Adrenal gland (tissue), 9 donors: ENCODE measurements at regions not wholly inside any gene's neighbourhood (a gene's known extent, or its start where the extent isn't known, plus 50 kb on each side); places are given as distances from the start of the nearest gene placed in this dataset.

Experiments
- DNase-seq, 7 donors: peaks; one replicate each; pipeline ENCODE4 v3.0.0-alpha.2; 2019 to 2020
- H3K27ac ChIP-seq, 5 donors: fragments of 200-600 bp; sonication (generic) in 4 of 5; 1 replicate in 3 of 5; 2 replicates in 2 of 5; pipeline versions ENCODE4 v1.5.1 to v1.8.0; 2016 to 2020; ENCODE audit warnings: mild to moderate bottlenecking in 1 of 5
- H3K27me3 ChIP-seq: fragments of 200-600 bp; 2 replicates; pipeline ENCODE4 v1.8.0; 2021
- H3K36me3 ChIP-seq, 2 donors: fragments of 200-600 bp; replicated peaks in 1 of 2; 1 replicate in 1 of 2; 2 replicates in 1 of 2; pipeline versions ENCODE4 v1.5.1 to v1.8.0; 2018 to 2022
- H3K4me1 ChIP-seq, 2 donors: fragments of 200-600 bp; replicated peaks in 1 of 2; 1 replicate in 1 of 2; 2 replicates in 1 of 2; pipeline versions ENCODE4 v1.5.1 to v1.8.0; 2018 to 2021
- H3K4me3 ChIP-seq, 4 donors: fragments of 200-600 bp; sonication (generic) in 3 of 4; one replicate each; pipeline ENCODE4 v1.5.1; 2016 to 2018
- H3K9me3 ChIP-seq, 3 donors: fragments of 200-600 bp; sonication (generic) in 1 of 3; replicated peaks in 1 of 3; 1 replicate in 2 of 3; 2 replicates in 1 of 3; pipeline versions ENCODE4 v1.5.1 to v1.8.0; 2016 to 2021
- POLR2A ChIP-seq, 2 donors: fragments of 450-650 bp; IDR thresholded peaks; one replicate each; pipeline ENCODE4 v1.6.1; 2017; ENCODE audit warnings: antibody characterized with exemption in 2 of 2, mild to moderate bottlenecking in 2 of 2, moderate library complexity in 1 of 2
- WGBS, 4 donors: extraction: QIAGEN DNeasy Blood & Tissue Kit in 2 of 4; methylation state at CpG; one replicate each; pipeline versions ENCODE4 v1.1.5 to v1.1.7; 2013 to 2017; 5-methylcytosine and 5-hydroxymethylcytosine counted together
- intact Hi-C, 2 donors: fragments of 100-400 bp; cut with DNase I; formaldehyde crosslinking; loops; one replicate each; pipeline versions ENCODE4 v1.14.1 to v1.15.0; 2022 to 2023
- TF ChIP-seq, protein P1 (sequence below), 6 experiments: fragments of 450-650 bp in 4 of 6; fragments of 200-600 bp in 2 of 6; sonication (generic) in 1 of 6; IDR thresholded peaks; 1 replicate in 5 of 6; 2 replicates in 1 of 6; pipeline versions ENCODE4 v1.5.1 to v1.8.0; 2016 to 2021; ENCODE audit warnings: antibody characterized with exemption in 6 of 6, mild to moderate bottlenecking in 2 of 6, moderate library complexity in 1 of 6
- donor health status: healthy with polysubstance abuse.
- donor health status: Bipolar disorder and iron deficiency.
- donor health status: DM: yes; HTN: yes; CAD: no.
- donor health status: DM: no; HTN: no; CAD: no.
- donor health status: DM: no; HTN: no; CAD: no.

DNA sequence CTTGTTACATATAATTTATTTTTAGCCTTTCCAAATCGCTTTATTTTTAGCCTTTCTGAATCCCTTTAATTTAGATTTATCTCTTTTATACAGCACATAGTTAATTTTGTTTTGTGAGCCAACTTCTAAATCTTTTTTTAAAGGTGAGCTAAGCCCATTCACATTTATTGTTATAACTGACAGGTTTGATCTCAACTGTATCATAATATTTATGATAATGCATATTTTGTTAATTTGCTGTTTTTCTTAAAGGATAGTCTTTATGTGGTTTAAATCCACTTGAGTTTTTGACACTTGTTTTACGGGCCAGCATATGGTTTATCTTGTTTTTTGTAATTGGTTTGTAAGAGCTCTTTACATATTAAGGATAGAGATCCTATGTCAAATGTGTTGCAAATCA lies 177.8 kb upstream of the SMIM23 start:
- WGBS, 4 donors, result 79 to 88% (median 85%) methylated on average over 2 of the region's 2 CpGs
- Histone ChIP-seq H3K36me3 (no peaks in the 10 kb centered on the region), H3K27me3 (no peaks in the 10 kb centered on the region), H3K4me3 (no peak overlapping the region), H3K27ac (no peak overlapping the region), H3K9me3 (no peaks in the 10 kb centered on the region), H3K4me1 (no peaks in the 10 kb centered on the region)
- no peak for TF ChIP-seq POLR2A (IDR thresholded peaks at IDR 0.05)
- TF ChIP-seq, protein P1, sequence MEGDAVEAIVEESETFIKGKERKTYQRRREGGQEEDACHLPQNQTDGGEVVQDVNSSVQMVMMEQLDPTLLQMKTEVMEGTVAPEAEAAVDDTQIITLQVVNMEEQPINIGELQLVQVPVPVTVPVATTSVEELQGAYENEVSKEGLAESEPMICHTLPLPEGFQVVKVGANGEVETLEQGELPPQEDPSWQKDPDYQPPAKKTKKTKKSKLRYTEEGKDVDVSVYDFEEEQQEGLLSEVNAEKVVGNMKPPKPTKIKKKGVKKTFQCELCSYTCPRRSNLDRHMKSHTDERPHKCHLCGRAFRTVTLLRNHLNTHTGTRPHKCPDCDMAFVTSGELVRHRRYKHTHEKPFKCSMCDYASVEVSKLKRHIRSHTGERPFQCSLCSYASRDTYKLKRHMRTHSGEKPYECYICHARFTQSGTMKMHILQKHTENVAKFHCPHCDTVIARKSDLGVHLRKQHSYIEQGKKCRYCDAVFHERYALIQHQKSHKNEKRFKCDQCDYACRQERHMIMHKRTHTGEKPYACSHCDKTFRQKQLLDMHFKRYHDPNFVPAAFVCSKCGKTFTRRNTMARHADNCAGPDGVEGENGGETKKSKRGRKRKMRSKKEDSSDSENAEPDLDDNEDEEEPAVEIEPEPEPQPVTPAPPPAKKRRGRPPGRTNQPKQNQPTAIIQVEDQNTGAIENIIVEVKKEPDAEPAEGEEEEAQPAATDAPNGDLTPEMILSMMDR (IDR thresholded peaks at IDR 0.05), result no peak
- intact Hi-C loops, result no loop called here
- DNase-seq, result no peak

DNA sequence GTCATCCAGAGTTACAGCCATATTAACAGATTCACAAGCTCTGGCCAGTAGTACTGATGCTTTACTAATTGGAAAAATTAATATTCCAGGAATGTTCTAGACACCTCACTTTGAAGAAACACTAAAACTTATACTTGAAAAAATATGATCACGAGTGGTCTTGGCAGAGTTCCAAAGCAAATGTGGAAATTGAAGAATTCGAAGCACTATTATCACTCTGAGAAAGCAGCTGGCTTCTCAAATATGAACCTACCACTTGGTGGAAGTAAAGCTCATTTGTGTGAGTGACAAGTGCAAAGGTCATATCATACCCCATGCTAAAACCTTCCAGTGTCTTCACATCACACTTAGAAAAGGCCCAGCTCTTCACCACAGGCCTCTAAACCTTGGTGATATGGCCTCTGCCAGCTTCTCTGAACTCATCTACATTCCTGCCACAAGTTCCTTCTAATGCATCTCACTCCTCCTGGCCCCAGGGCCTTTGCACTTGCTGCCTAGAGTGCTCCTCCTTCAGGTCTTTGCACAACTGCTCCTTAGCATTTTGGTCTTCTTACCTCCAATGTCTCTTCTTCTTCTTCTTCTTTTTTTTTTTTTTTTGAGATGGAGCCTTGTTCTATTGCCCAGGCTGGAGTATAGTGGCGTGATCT lies 175.7 kb upstream of the SMIM23 start:
- intact Hi-C loops, result no loop called here
- no peak overlapping the region for H3K27ac ChIP-seq
- TF ChIP-seq, protein P1 (IDR thresholded peaks at IDR 0.05), result no peak
- no peak for TF ChIP-seq POLR2A (IDR thresholded peaks at IDR 0.05)
- no peak for DNase-seq
- H3K4me3 ChIP-seq, result no peak overlapping the region
- no peaks in the 10 kb centered on the region for H3K4me1 ChIP-seq
- 60 to 69% (median 64%) methylated on average over 3 of the region's 3 CpGs for WGBS, 4 donors
- H3K9me3 ChIP-seq, result no peaks in the 10 kb centered on the region
- no peaks in the 10 kb centered on the region for H3K27me3 ChIP-seq
- no peaks in the 10 kb centered on the region for H3K36me3 ChIP-seq

DNA sequence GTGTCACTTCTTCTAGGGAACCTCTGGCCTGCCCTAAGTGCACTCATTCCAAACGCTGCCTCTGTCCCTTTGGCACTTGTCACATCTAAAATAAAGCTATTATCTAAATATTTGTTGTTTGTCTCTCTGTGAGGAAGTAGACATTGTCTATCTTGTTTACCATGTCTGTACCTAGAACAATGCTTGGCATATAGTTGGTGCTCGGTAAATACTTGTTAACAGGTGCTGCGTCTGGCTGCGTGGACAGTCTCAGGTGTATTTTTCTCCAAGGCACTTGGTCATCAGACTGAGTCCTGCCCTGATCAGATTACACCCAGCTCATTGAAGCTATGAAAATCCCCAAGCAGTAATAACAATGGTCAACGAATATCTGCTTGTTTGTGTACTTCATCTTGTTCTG lies 174.9 kb upstream of the SMIM23 start:
- H3K27me3 ChIP-seq, result no peaks in the 10 kb centered on the region
- 64 to 87% (median 75%) methylated on average over 5 of the region's 5 CpGs for WGBS, 4 donors
- intact Hi-C loops, result no loop called here
- no peaks in the 10 kb centered on the region for H3K36me3 ChIP-seq
- TF ChIP-seq POLR2A (IDR thresholded peaks at IDR 0.05), result no peak
- TF ChIP-seq, protein P1 (IDR thresholded peaks at IDR 0.05), result no peak
- H3K4me1 ChIP-seq, result no peaks in the 10 kb centered on the region
- H3K4me3 ChIP-seq, result no peak overlapping the region
- no peak for DNase-seq
- no peaks in the 10 kb centered on the region for H3K9me3 ChIP-seq
- no peak overlapping the region for H3K27ac ChIP-seq

DNA sequence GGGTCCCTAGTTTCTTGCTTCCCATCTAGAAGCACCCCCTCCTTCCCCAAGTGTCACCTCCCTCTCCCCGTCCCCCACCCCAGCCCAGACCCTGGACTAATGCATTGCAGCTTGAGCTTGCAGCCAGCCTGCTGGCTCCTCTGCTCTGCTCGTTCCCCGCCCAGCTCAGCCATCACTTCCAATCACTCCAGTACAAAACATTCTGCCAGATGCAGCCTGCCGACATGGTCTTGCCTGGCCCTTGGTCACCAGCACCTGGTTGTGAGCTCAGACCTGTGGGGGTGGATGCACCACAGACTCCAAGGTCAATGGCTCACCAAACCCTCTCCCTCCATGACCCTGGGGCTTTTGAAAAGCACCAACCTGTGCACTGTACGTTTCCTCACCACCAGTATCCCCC lies 172.9 kb upstream of the SMIM23 start:
- Histone ChIP-seq H3K4me3 (no peak overlapping the region), H3K27me3 (no peaks in the 10 kb centered on the region), H3K9me3 (no peaks in the 10 kb centered on the region), H3K36me3 (no peaks in the 10 kb centered on the region), H3K4me1 (no peaks in the 10 kb centered on the region), H3K27ac (no peak overlapping the region)
- TF ChIP-seq, protein P1 (IDR thresholded peaks at IDR 0.05), result no peak
- TF ChIP-seq POLR2A (IDR thresholded peaks at IDR 0.05), result no peak
- no peak for DNase-seq
- intact Hi-C loops, result no loop called here
- 49 to 77% (median 68%) methylated on average over 4 to 5 of the region's 5 CpGs for WGBS, 4 donors
